HCT116 (cell line): ENCODE measurements at regions not wholly inside any gene's neighbourhood (a gene's known extent, or its start where the extent isn't known, plus 50 kb on each side); places are given as distances from the start of the nearest gene placed in this dataset.

ENCODE experiments used
- ATAC-seq: fragments of 200-7000 bp; cut with Tn5 transposase; 2 replicates; pipeline ENCODE4 v1.9.1; 2020; ENCODE audit warnings: mild to moderate bottlenecking, moderate library complexity
- BruUV-seq: library from RNA; stranded (reverse); fragments of 400-500 nt; replicated peaks from 2 replicates; lab custom pipeline; 2021; lab: Mats Ljungman, UMichigan
- CTCF ChIA-PET: fragments of 300-600 bp; sonication (Branson Sonifier 250); formaldehyde crosslinking; loops from one replicate; lab custom pipeline; 2021; ENCODE audit warnings: antibody characterized with exemption; lab: Charles Lee
- POLR2A ChIA-PET: fragments of 300-600, 350-600 bp; sonication (Branson Sonifier 250); formaldehyde crosslinking; loops from one replicate; lab custom pipeline; 2021; ENCODE audit warnings: antibody characterized with exemption; lab: Charles Lee
- RAD21 ChIA-PET, 2 experiments: fragments of 300-600 bp; sonication (Branson Sonifier 250); formaldehyde crosslinking; loops; one replicate each; lab custom pipeline; 2023; ENCODE audit warnings: low total read pairs in 2 of 2; ENCODE audit not compliant: uncharacterized antibody in 2 of 2, unreplicated experiment in 2 of 2, low non-redundant PET in 1 of 2; lab: Charles Lee
- DNase-seq: peaks from one replicate; pipeline ENCODE4 v3.0.0-alpha.2; 2010; ENCODE audit warnings: low read depth, low spot score
- H2AFZ ChIP-seq: fragments of 200-600 bp; shearing (Covaris generic), sonication (generic); 2 replicates; pipeline ENCODE4 v1.6.1; 2017; ENCODE audit warnings: low read depth, mixed run types, mixed read lengths, antibody characterized with exemption, low read length; ENCODE audit not compliant: poor library complexity, severe bottlenecking
- H3K27ac ChIP-seq: 2 replicates; pipeline ENCODE4 v1.5.1; 2012; ENCODE audit warnings: low read depth, low read length
- H3K27me3 ChIP-seq: fragments of 200-600 bp; sonication (generic); 2 replicates; pipeline ENCODE4 v1.6.1; 2016; ENCODE audit warnings: mixed run types, low read length, mixed read lengths; ENCODE audit not compliant: insufficient read depth
- H3K36me3 ChIP-seq, 2 experiments: fragments of 200-500 bp in 1 of 2; fragments of 200-600 bp in 1 of 2; sonication (Bioruptor generic) in 1 of 2; sonication (generic) in 1 of 2; 2 replicates each; pipeline versions ENCODE4 v1.5.1 to v1.6.1; 2014 to 2016; ENCODE audit warnings: low read length in 2 of 2, inconsistent platforms in 1 of 2, mixed read lengths in 1 of 2, mixed run types in 1 of 2; ENCODE audit not compliant: insufficient read depth in 2 of 2, control insufficient read depth in 1 of 2
- H3K4me1 ChIP-seq, 2 experiments: fragments of 200-600 bp in 1 of 2; sonication (generic) in 1 of 2; 2 replicates each; pipeline versions ENCODE4 v1.5.1 to v1.6.1; 2012 to 2017; ENCODE audit warnings: low read length in 2 of 2, inconsistent platforms in 1 of 2, mild to moderate bottlenecking in 1 of 2, mixed read lengths in 1 of 2, mixed run types in 1 of 2, moderate library complexity in 1 of 2; ENCODE audit not compliant: insufficient read depth in 2 of 2, control insufficient read depth in 1 of 2
- H3K4me2 ChIP-seq: fragments of 200-600 bp; sonication (generic); 2 replicates; pipeline ENCODE4 v1.6.1; 2017; ENCODE audit warnings: mixed run types, low read length, mixed read lengths
- H3K4me3 ChIP-seq, 2 experiments: fragments of 200-600 bp in 1 of 2; sonication (generic) in 1 of 2; replicated peaks in 1 of 2; 2 replicates each; pipeline ENCODE4 v1.5.1; 2011 to 2016; ENCODE audit warnings: low read length in 2 of 2, control low read depth in 1 of 2, low read depth in 1 of 2, mild to moderate bottlenecking in 1 of 2, mixed read lengths in 1 of 2, mixed run types in 1 of 2
- H3K79me2 ChIP-seq: fragments of 200-600 bp; sonication (generic); 2 replicates; pipeline ENCODE4 v1.6.1; 2017; ENCODE audit warnings: mild to moderate bottlenecking, mixed run types, low read length, moderate library complexity, mixed read lengths; ENCODE audit not compliant: insufficient read depth
- H3K9ac ChIP-seq: fragments of 200-600 bp; sonication (generic); 2 replicates; pipeline ENCODE4 v1.6.1; 2016; ENCODE audit warnings: low read length, mixed read lengths
- H3K9me2 ChIP-seq: fragments of 200-600 bp; sonication (generic), shearing (Covaris generic); 2 replicates; pipeline ENCODE4 v1.6.1; 2017; ENCODE audit warnings: mixed run types, mild to moderate bottlenecking, moderate library complexity; ENCODE audit not compliant: insufficient read depth
- H3K9me3 ChIP-seq, 2 experiments: fragments of 200-500 bp in 1 of 2; fragments of 200-600 bp in 1 of 2; sonication (Bioruptor generic) in 1 of 2; sonication (generic) in 1 of 2; 2 replicates each; pipeline ENCODE4 v1.6.1; 2014 to 2017; ENCODE audit warnings: low read length in 2 of 2, mixed read lengths in 2 of 2, inconsistent platforms in 1 of 2, low read depth in 1 of 2, mild to moderate bottlenecking in 1 of 2, mixed run types in 1 of 2, moderate library complexity in 1 of 2; ENCODE audit not compliant: control insufficient read depth in 1 of 2, insufficient read depth in 1 of 2
- H4K20me1 ChIP-seq: fragments of 200-600 bp; sonication (generic), shearing (Covaris generic); 2 replicates; pipeline ENCODE4 v1.6.1; 2017; ENCODE audit warnings: mixed run types, mild to moderate bottlenecking, moderate library complexity; ENCODE audit not compliant: insufficient read depth
- CBX3 ChIP-seq: IDR thresholded peaks from 2 replicates; pipeline ENCODE4 v1.6.1; 2012; ENCODE audit warnings: low read depth
- CEBPB ChIP-seq: IDR thresholded peaks from 2 replicates; pipeline ENCODE4 v1.6.1; 2012; ENCODE audit warnings: low read depth
- EGR1 ChIP-seq: IDR thresholded peaks from 2 replicates; pipeline ENCODE4 v1.6.1; 2012; ENCODE audit warnings: low read depth
- RAD21 ChIP-seq: IDR thresholded peaks from 2 replicates; pipeline ENCODE4 v1.6.1; 2012; ENCODE audit warnings: low read depth, mild to moderate bottlenecking
- REST ChIP-seq: IDR thresholded peaks from 2 replicates; pipeline ENCODE4 v1.6.1; 2012; ENCODE audit warnings: low read depth
- SIN3A ChIP-seq: IDR thresholded peaks from 2 replicates; pipeline ENCODE4 v1.6.1; 2012; ENCODE audit warnings: low read depth
- TCF7L2 ChIP-seq: IDR thresholded peaks from 2 replicates; pipeline ENCODE4 v1.7.0; 2011; ENCODE audit warnings: borderline replicate concordance, inconsistent platforms; ENCODE audit not compliant: insufficient read depth, insufficient read length; ENCODE audit errors: extremely low read depth
- ZNF274 ChIP-seq: fragments of 200-500 bp; sonication (Bioruptor generic); IDR thresholded peaks from 2 replicates; pipeline ENCODE4 v1.6.1; 2014; ENCODE audit warnings: mild to moderate bottlenecking, low read depth, low read length, inconsistent platforms
- intact Hi-C: fragments of 100-400 bp; cut with micrococcal nuclease; formaldehyde crosslinking; loops from 2 replicates; pipeline ENCODE4 v1.10.0; 2022

GRCh38 chr10:31660300-31660699 is 268.3 kb downstream of the ARHGAP12 start:
- Histone ChIP-seq H2AFZ (no peak overlapping the region), H3K79me2 (no peaks in the 10 kb centered on the region), H3K4me2 (no peak overlapping the region), H3K4me1 (no peaks in the 10 kb centered on the region), H3K9me2 (no peaks in the 10 kb centered on the region), H4K20me1 (no peaks in the 10 kb centered on the region), H3K27ac (no peak overlapping the region), H3K36me3 (no peaks in the 10 kb centered on the region), H3K27me3 (no peaks in the 10 kb centered on the region), H3K9ac (no peak overlapping the region), H3K4me3 (no peak overlapping the region), H3K9me3 (no peaks in the 10 kb centered on the region)
- no TSS peak for BruUV-seq
- CTCF ChIA-PET, result no interaction called here
- no peak for TF ChIP-seq SIN3A
- no peak for TF ChIP-seq CEBPB
- intact Hi-C loops, result no loop called here
- ATAC-seq, result no peak
- POLR2A ChIA-PET, result no interaction called here
- no peak for DNase-seq
- RAD21 ChIA-PET, result no interaction called here

- Histone ChIP-seq H3K9me2 (no peaks in the 10 kb centered on the region), H3K9me3 (no peaks in the 10 kb centered on the region), H3K4me1 (no peaks in the 10 kb centered on the region), H3K27ac (no peak overlapping the region), H4K20me1 (no peaks in the 10 kb centered on the region), H3K4me2 (no peak overlapping the region), H2AFZ (no peak overlapping the region), H3K4me3 (no peak overlapping the region), H3K36me3 (no peaks in the 10 kb centered on the region), H3K9ac (no peak overlapping the region), H3K79me2 (no peaks in the 10 kb centered on the region), H3K27me3 (no peaks in the 10 kb centered on the region)
- no TSS peak for BruUV-seq
- intact Hi-C loops, result no loop called here
- RAD21 ChIA-PET, result no interaction called here
- CTCF ChIA-PET, result no interaction called here
- TF ChIP-seq REST (no peak), RAD21 (no peak), ZNF274 (no peak), CBX3 (no peak), TCF7L2 (no peak), EGR1 (no peak)
- ATAC-seq (no peak), DNase-seq (no peak)
- POLR2A ChIA-PET, result no interaction called here
Observed at GRCh38 chr10:31659665-31660064, 269.0 kb downstream of the ARHGAP12 start.
